Neural progenitor cell (in vitro differentiated cells): ENCODE measurements at regions not wholly inside any gene's neighbourhood (a gene's known extent, or its start where the extent isn't known, plus 50 kb on each side); places are given as distances from the start of the nearest gene placed in this dataset.
"Not testable (repeated sequence)": the region's sequence is repeated elsewhere in the genome, so short reads cannot be mapped to it uniquely, and the experiment has no call there.

Experiments
- DNase-seq: peaks from one replicate; pipeline ENCODE4 v3.0.0-alpha.2; 2016; ENCODE audit warnings: low spot score
- H2AFZ ChIP-seq: fragments of 200-600 bp; sonication (generic); replicated peaks from 2 replicates; pipeline ENCODE4 v1.6.1; 2016; ENCODE audit warnings: antibody characterized with exemption
- H3F3A ChIP-seq: fragments of 200-600 bp; sonication (generic); 2 replicates; pipeline ENCODE4 v1.6.1; 2016; ENCODE audit warnings: antibody characterized with exemption, low read depth
- H3K27ac ChIP-seq: fragments of 200-600 bp; sonication (generic); 2 replicates; pipeline ENCODE4 v1.5.1; 2016; ENCODE audit warnings: mild to moderate bottlenecking
- H3K27me3 ChIP-seq: fragments of 200-600 bp; sonication (generic); 2 replicates; pipeline ENCODE4 v1.6.1; 2016; ENCODE audit warnings: mild to moderate bottlenecking, moderate library complexity
- H3K36me3 ChIP-seq: fragments of 200-600 bp; sonication (generic); 2 replicates; pipeline ENCODE4 v1.5.1; 2016
- H3K4me1 ChIP-seq: fragments of 200-600 bp; sonication (generic); 2 replicates; pipeline ENCODE4 v1.6.1; 2016; ENCODE audit warnings: mixed run types
- H3K4me2 ChIP-seq: fragments of 200-600 bp; sonication (generic); 2 replicates; pipeline ENCODE4 v1.6.1; 2016
- H3K4me3 ChIP-seq: fragments of 200-600 bp; sonication (generic); 2 replicates; pipeline ENCODE4 v1.5.1; 2016
- H3K79me2 ChIP-seq: fragments of 200-600 bp; sonication (generic); 2 replicates; pipeline ENCODE4 v1.6.1; 2016; ENCODE audit warnings: low read depth
- H3K9ac ChIP-seq: fragments of 200-600 bp; sonication (generic); 2 replicates; pipeline ENCODE4 v1.6.1; 2016
- H3K9me3 ChIP-seq: fragments of 200-600 bp; sonication (generic); 2 replicates; pipeline ENCODE4 v1.5.1; 2016; ENCODE audit warnings: low read depth
- H4K20me1 ChIP-seq: fragments of 200-600 bp; sonication (generic); 2 replicates; pipeline ENCODE4 v1.6.1; 2016; ENCODE audit warnings: low read depth
- H3K27ac Mint-ChIP-seq: 3 replicates; pipeline ENCODE4 v1.8.0; 2021; ENCODE audit warnings: mixed read lengths
- H3K27me3 Mint-ChIP-seq: 2 replicates; pipeline ENCODE4 v1.8.0; 2022; ENCODE audit warnings: low read depth, mild to moderate bottlenecking, inconsistent platforms, moderate library complexity, mixed read lengths; ENCODE audit not compliant: insufficient read depth
- H3K36me3 Mint-ChIP-seq: 3 replicates; pipeline ENCODE4 v1.8.0; 2021; ENCODE audit warnings: mixed read lengths
- H3K4me1 Mint-ChIP-seq: 3 replicates; pipeline ENCODE4 v1.8.0; 2021; ENCODE audit warnings: mixed read lengths
- H3K4me3 Mint-ChIP-seq: 3 replicates; pipeline ENCODE4 v1.8.0; 2021; ENCODE audit warnings: mild to moderate bottlenecking, moderate library complexity, mixed read lengths
- H3K9me3 Mint-ChIP-seq: 3 replicates; pipeline ENCODE4 v1.8.0; 2020; ENCODE audit warnings: mixed read lengths

- H3K79me2 ChIP-seq, H3K27me3 Mint-ChIP-seq, H2AFZ ChIP-seq, H3K4me3 ChIP-seq, H3K27ac ChIP-seq, H3F3A ChIP-seq, DNase-seq, H3K27ac Mint-ChIP-seq, H3K4me1 ChIP-seq, H3K4me2 ChIP-seq, H3K36me3 ChIP-seq, H3K36me3 Mint-ChIP-seq, H3K9ac ChIP-seq, H3K9me3 Mint-ChIP-seq, H3K4me3 Mint-ChIP-seq, H3K4me1 Mint-ChIP-seq, H3K9me3 ChIP-seq, H3K27me3 ChIP-seq, H4K20me1 ChIP-seq: not testable (repeated sequence)
Measured at GRCh38 chr7:69499-70123, 122.8 kb upstream of the FAM20C start.

GRCh38 chr7:70207-70606 lies 122.2 kb upstream of the FAM20C start:
- not testable (repeated sequence) for H2AFZ ChIP-seq, H3K9me3 ChIP-seq, DNase-seq, H3K9ac ChIP-seq, H3K4me3 Mint-ChIP-seq, H3K4me1 ChIP-seq, H3K4me1 Mint-ChIP-seq, H3K27me3 ChIP-seq, H3K27ac ChIP-seq, H3K36me3 Mint-ChIP-seq, H4K20me1 ChIP-seq, H3K27me3 Mint-ChIP-seq, H3K27ac Mint-ChIP-seq, H3K79me2 ChIP-seq, H3K9me3 Mint-ChIP-seq, H3K4me3 ChIP-seq, H3K36me3 ChIP-seq, H3F3A ChIP-seq, H3K4me2 ChIP-seq

- H3K4me3 Mint-ChIP-seq, H3F3A ChIP-seq, H3K4me3 ChIP-seq, H3K9ac ChIP-seq, H3K4me1 ChIP-seq, H4K20me1 ChIP-seq, H2AFZ ChIP-seq, H3K4me1 Mint-ChIP-seq, H3K4me2 ChIP-seq, H3K9me3 Mint-ChIP-seq, H3K9me3 ChIP-seq, H3K36me3 ChIP-seq, H3K79me2 ChIP-seq, H3K36me3 Mint-ChIP-seq, H3K27me3 ChIP-seq, DNase-seq, H3K27ac ChIP-seq, H3K27me3 Mint-ChIP-seq, H3K27ac Mint-ChIP-seq: not testable (repeated sequence)
Measured at GRCh38 chr7:70989-71388, 121.4 kb upstream of the FAM20C start.

DNA sequence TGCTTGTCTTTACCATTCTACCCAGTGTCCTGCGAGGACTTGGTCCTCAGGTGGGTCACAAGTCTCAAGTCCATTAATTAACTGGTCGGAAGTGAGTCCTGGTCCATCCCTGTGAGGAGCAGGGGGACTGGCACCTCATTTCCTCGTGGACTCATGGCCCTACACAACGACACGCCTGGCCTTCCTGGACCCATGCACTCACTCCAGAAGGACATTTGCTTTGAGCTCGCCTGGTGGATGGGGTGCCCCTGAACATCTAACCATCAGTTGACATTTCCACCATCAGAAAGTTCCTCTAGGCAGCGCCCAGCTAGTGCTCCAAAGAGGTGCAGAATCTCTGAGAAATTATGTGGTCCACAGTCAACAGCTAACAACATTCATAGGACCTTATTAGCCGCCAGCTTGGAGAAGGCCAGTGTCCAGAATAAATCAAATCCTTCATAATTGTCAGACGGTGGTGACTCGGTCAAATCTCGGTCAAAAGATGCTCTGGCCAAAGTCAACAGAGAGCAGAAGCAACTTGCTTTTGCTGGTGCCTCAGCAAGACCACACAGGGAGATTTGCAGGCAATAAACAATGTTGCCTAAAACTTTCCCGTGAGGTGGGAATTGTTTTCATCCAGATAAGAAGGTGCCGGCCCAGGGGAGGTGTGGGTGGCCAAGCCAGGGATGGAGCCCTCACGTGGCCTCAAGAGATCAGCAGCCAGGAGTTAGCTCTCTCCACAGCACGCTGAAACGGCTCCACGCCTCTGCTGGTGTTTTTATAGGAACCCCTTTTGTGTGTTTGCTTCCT lies 119.9 kb upstream of the FAM20C start:
- not testable (repeated sequence) for H3K4me3 Mint-ChIP-seq, H4K20me1 ChIP-seq, H3K27me3 ChIP-seq, H3K27ac Mint-ChIP-seq, H3K9me3 Mint-ChIP-seq, H3K4me3 ChIP-seq, DNase-seq, H3K27me3 Mint-ChIP-seq, H3K36me3 Mint-ChIP-seq, H3K4me1 ChIP-seq, H3K27ac ChIP-seq, H3K4me2 ChIP-seq, H3F3A ChIP-seq, H2AFZ ChIP-seq, H3K4me1 Mint-ChIP-seq, H3K79me2 ChIP-seq, H3K9me3 ChIP-seq, H3K36me3 ChIP-seq, H3K9ac ChIP-seq

- H3K4me1 Mint-ChIP-seq, H3K27me3 Mint-ChIP-seq, H3K27ac Mint-ChIP-seq, H3K4me2 ChIP-seq, H3K9me3 Mint-ChIP-seq, H2AFZ ChIP-seq, H3F3A ChIP-seq, H4K20me1 ChIP-seq, H3K4me1 ChIP-seq, H3K9ac ChIP-seq, H3K9me3 ChIP-seq, H3K27me3 ChIP-seq, DNase-seq, H3K36me3 ChIP-seq, H3K4me3 Mint-ChIP-seq, H3K79me2 ChIP-seq, H3K27ac ChIP-seq, H3K4me3 ChIP-seq, H3K36me3 Mint-ChIP-seq: not testable (repeated sequence)
Measured at GRCh38 chr7:73058-73331, 119.4 kb upstream of the FAM20C start.

GRCh38 chr7:74008-74540 lies 118.3 kb upstream of the FAM20C start:
- H3F3A ChIP-seq, H3K27ac ChIP-seq, H3K4me1 Mint-ChIP-seq, H3K9ac ChIP-seq, H2AFZ ChIP-seq, H3K79me2 ChIP-seq, H3K36me3 Mint-ChIP-seq, H3K36me3 ChIP-seq, H3K9me3 Mint-ChIP-seq, DNase-seq, H3K9me3 ChIP-seq, H3K4me1 ChIP-seq, H3K4me2 ChIP-seq, H3K27me3 Mint-ChIP-seq, H3K27ac Mint-ChIP-seq, H3K4me3 ChIP-seq, H3K4me3 Mint-ChIP-seq, H4K20me1 ChIP-seq, H3K27me3 ChIP-seq: not testable (repeated sequence)

- H3K36me3 Mint-ChIP-seq, H3F3A ChIP-seq, H3K27ac Mint-ChIP-seq, H3K79me2 ChIP-seq, H3K9me3 ChIP-seq, DNase-seq, H2AFZ ChIP-seq, H3K36me3 ChIP-seq, H3K9ac ChIP-seq, H3K4me1 ChIP-seq, H3K27me3 Mint-ChIP-seq, H3K27me3 ChIP-seq, H3K9me3 Mint-ChIP-seq, H3K4me3 ChIP-seq, H3K4me2 ChIP-seq, H3K4me3 Mint-ChIP-seq, H4K20me1 ChIP-seq, H3K27ac ChIP-seq, H3K4me1 Mint-ChIP-seq: not testable (repeated sequence)
Measured at GRCh38 chr7:75511-75910, 116.9 kb upstream of the FAM20C start.

GRCh38 chr7:76202-76601 lies 116.2 kb upstream of the FAM20C start:
- not testable (repeated sequence) for H3K79me2 ChIP-seq, H3K9me3 Mint-ChIP-seq, DNase-seq

More at GRCh38 chr7:76202-76601, 116.2 kb upstream of the FAM20C start:
- H3K9me3 ChIP-seq, H3F3A ChIP-seq, H3K4me1 Mint-ChIP-seq, H3K27me3 Mint-ChIP-seq, H2AFZ ChIP-seq, H4K20me1 ChIP-seq, H3K36me3 Mint-ChIP-seq, H3K4me3 Mint-ChIP-seq, H3K9ac ChIP-seq, H3K27ac Mint-ChIP-seq, H3K36me3 ChIP-seq, H3K4me1 ChIP-seq, H3K4me2 ChIP-seq, H3K4me3 ChIP-seq, H3K27me3 ChIP-seq, H3K27ac ChIP-seq: not testable (repeated sequence)
